Liver (tissue), 8 donors: ENCODE measurements at regions not wholly inside any gene's neighbourhood (a gene's known extent, or its start where the extent isn't known, plus 50 kb on each side); places are given as distances from the start of the nearest gene placed in this dataset.

ENCODE experiments used
- DNase-seq: peaks from one replicate; pipeline ENCODE4 v3.0.0-alpha.2; 2017; ENCODE audit warnings: low spot score
- H3K27ac ChIP-seq, 2 donors: one replicate each; pipeline ENCODE4 v1.7.0; 2013; ENCODE audit warnings: inconsistent platforms in 2 of 2, low read length in 2 of 2, control low read depth in 1 of 2, low read depth in 1 of 2, mild to moderate bottlenecking in 1 of 2
- H3K27me3 ChIP-seq, 4 donors: one replicate each; pipeline versions ENCODE4 v1.6.1 to v1.7.0; 2013; ENCODE audit warnings: low read length in 3 of 4, inconsistent platforms in 1 of 4, mild to moderate bottlenecking in 1 of 4, moderate library complexity in 1 of 4; ENCODE audit not compliant: control insufficient read depth in 4 of 4, insufficient read depth in 4 of 4
- H3K36me3 ChIP-seq, 4 donors: one replicate each; pipeline versions ENCODE4 v1.6.1 to v1.7.0; 2013; ENCODE audit warnings: low read length in 3 of 4, mild to moderate bottlenecking in 3 of 4, low read depth in 1 of 4, moderate library complexity in 1 of 4; ENCODE audit not compliant: control insufficient read depth in 4 of 4, insufficient read depth in 3 of 4
- H3K4me1 ChIP-seq, 4 donors: one replicate each; pipeline versions ENCODE4 v1.6.1 to v1.7.0; 2013; ENCODE audit warnings: low read length in 3 of 4, mild to moderate bottlenecking in 3 of 4, moderate library complexity in 1 of 4; ENCODE audit not compliant: control insufficient read depth in 4 of 4, insufficient read depth in 4 of 4
- H3K4me3 ChIP-seq, 3 donors: one replicate each; pipeline versions ENCODE4 v1.6.1 to v1.7.0; 2013; ENCODE audit warnings: low read length in 3 of 3, control low read depth in 1 of 3, low read depth in 1 of 3, mild to moderate bottlenecking in 1 of 3
- H3K9ac ChIP-seq, 2 donors: one replicate each; pipeline ENCODE4 v1.7.0; 2013; ENCODE audit warnings: low read length in 2 of 2, mild to moderate bottlenecking in 2 of 2, moderate library complexity in 2 of 2, control low read depth in 1 of 2, low read depth in 1 of 2
- H3K9me3 ChIP-seq, 4 donors: one replicate each; pipeline versions ENCODE4 v1.6.1 to v1.7.0; 2013; ENCODE audit warnings: low read length in 3 of 4; ENCODE audit not compliant: control insufficient read depth in 4 of 4
- EGR1 ChIP-seq, 2 donors: IDR thresholded peaks; 2 replicates each; pipeline ENCODE4 v1.6.1; 2016 to 2018; ENCODE audit warnings: antibody characterized with exemption in 2 of 2, low read depth in 2 of 2
- FOXA1 ChIP-seq: IDR thresholded peaks from 2 replicates; pipeline ENCODE4 v1.6.1; 2016; ENCODE audit warnings: antibody characterized with exemption
- FOXA2 ChIP-seq: IDR thresholded peaks from 2 replicates; pipeline ENCODE4 v1.6.1; 2016; ENCODE audit warnings: antibody characterized with exemption
- GABPA ChIP-seq, 2 donors: IDR thresholded peaks in 1 of 2; conservative IDR thresholded peaks in 1 of 2; 2 replicates each; pipeline ENCODE4 v1.6.1; 2016; ENCODE audit warnings: antibody characterized with exemption in 2 of 2, mild to moderate bottlenecking in 1 of 2, moderate library complexity in 1 of 2
- HNF4G ChIP-seq: IDR thresholded peaks from 2 replicates; pipeline ENCODE4 v1.6.1; 2016; ENCODE audit warnings: antibody characterized with exemption
- NR2F2 ChIP-seq: IDR thresholded peaks from 2 replicates; pipeline ENCODE4 v1.6.1; 2016; ENCODE audit warnings: antibody characterized with exemption
- RAD21 ChIP-seq, 2 donors: IDR thresholded peaks; 2 replicates each; pipeline ENCODE4 v1.6.1; 2016; ENCODE audit warnings: antibody characterized with exemption in 2 of 2, mild to moderate bottlenecking in 2 of 2
- RXRA ChIP-seq, 2 donors: IDR thresholded peaks; 2 replicates each; pipeline ENCODE4 v1.6.1; 2017 to 2018; ENCODE audit warnings: antibody characterized with exemption in 2 of 2, mild to moderate bottlenecking in 1 of 2
- SP1 ChIP-seq: IDR thresholded peaks from 2 replicates; pipeline ENCODE4 v1.6.1; 2018; ENCODE audit warnings: antibody characterized with exemption, mild to moderate bottlenecking
- TAF1 ChIP-seq: conservative IDR thresholded peaks from 2 replicates; pipeline ENCODE4 v1.6.1; 2016; ENCODE audit warnings: antibody characterized with exemption, mild to moderate bottlenecking
- YY1 ChIP-seq: IDR thresholded peaks from 2 replicates; pipeline ENCODE4 v1.6.1; 2016; ENCODE audit warnings: antibody characterized with exemption, mild to moderate bottlenecking
- ZBTB33 ChIP-seq: IDR thresholded peaks from 2 replicates; pipeline ENCODE4 v1.6.1; 2016; ENCODE audit warnings: antibody characterized with exemption
- WGBS: extraction: QIAGEN DNeasy Blood & Tissue Kit; methylation state at CpG from one replicate; pipeline ENCODE4 v1.1.7; 2013; 5-methylcytosine and 5-hydroxymethylcytosine counted together
- TF ChIP-seq, protein P1 (sequence below): fragments of 150-350 bp; IDR thresholded peaks from 2 replicates; pipeline ENCODE4 v1.5.1; 2017; ENCODE audit warnings: improper control_type of control experiment, low read depth, low read length; ENCODE audit not compliant: missing input control
- TF ChIP-seq, protein P2 (sequence below): IDR thresholded peaks from 2 replicates; pipeline ENCODE4 v1.6.1; 2016; ENCODE audit warnings: antibody characterized with exemption
- TF ChIP-seq, protein P3 (sequence below): IDR thresholded peaks from 2 replicates; pipeline ENCODE4 v1.6.1; 2016; ENCODE audit warnings: antibody characterized with exemption
- TF ChIP-seq, protein P4 (sequence below): IDR thresholded peaks from 2 replicates; pipeline ENCODE4 v1.6.1; 2016; ENCODE audit warnings: antibody characterized with exemption, mild to moderate bottlenecking
- donor health status: healthy.
- donor health status: healthy.
- donor health status: healthy.
- donor health status: healthy.
- donor health status: healthy.

GRCh38 chr1:22342734-22343191 is 108.9 kb upstream of the ZBTB40 start:
- Histone ChIP-seq H3K27ac (no peak overlapping the region), H3K9ac (no peak overlapping the region), H3K36me3 (no peaks in the 10 kb centered on the region), H3K27me3 (no peaks in the 10 kb centered on the region), H3K4me3 (no peak overlapping the region), H3K4me1 (peaks cover 7 to 36% (median 19%) of the 10 kb centered on the region in 4 donors), H3K9me3 (no peaks in the 10 kb centered on the region)
- 73% methylated on average over 8 of the region's 8 CpGs for WGBS
- no peak for DNase-seq
- TF ChIP-seq EGR1 (IDR thresholded peaks at IDR 0.05; ENCODE audit: low read depth in 2 of 2) (no peak), YY1 (no peak), SP1 (no peak), RXRA (IDR thresholded peaks at IDR 0.05) (no peak), RAD21 (IDR thresholded peaks at IDR 0.05) (no peak), FOXA1 (no peak), ZBTB33 (no peak), HNF4G (no peak), TAF1 (no peak), GABPA (IDR thresholded peaks at IDR 0.05 in 1 of 2, conservative IDR thresholded peaks at IDR 0.05 in 1 of 2) (no peak), NR2F2 (no peak), FOXA2 (no peak)
- TF ChIP-seq, protein P1, sequence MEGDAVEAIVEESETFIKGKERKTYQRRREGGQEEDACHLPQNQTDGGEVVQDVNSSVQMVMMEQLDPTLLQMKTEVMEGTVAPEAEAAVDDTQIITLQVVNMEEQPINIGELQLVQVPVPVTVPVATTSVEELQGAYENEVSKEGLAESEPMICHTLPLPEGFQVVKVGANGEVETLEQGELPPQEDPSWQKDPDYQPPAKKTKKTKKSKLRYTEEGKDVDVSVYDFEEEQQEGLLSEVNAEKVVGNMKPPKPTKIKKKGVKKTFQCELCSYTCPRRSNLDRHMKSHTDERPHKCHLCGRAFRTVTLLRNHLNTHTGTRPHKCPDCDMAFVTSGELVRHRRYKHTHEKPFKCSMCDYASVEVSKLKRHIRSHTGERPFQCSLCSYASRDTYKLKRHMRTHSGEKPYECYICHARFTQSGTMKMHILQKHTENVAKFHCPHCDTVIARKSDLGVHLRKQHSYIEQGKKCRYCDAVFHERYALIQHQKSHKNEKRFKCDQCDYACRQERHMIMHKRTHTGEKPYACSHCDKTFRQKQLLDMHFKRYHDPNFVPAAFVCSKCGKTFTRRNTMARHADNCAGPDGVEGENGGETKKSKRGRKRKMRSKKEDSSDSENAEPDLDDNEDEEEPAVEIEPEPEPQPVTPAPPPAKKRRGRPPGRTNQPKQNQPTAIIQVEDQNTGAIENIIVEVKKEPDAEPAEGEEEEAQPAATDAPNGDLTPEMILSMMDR, result no peak
- TF ChIP-seq, protein P2, sequence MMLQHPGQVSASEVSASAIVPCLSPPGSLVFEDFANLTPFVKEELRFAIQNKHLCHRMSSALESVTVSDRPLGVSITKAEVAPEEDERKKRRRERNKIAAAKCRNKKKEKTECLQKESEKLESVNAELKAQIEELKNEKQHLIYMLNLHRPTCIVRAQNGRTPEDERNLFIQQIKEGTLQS, result no peak
- TF ChIP-seq, protein P3, sequence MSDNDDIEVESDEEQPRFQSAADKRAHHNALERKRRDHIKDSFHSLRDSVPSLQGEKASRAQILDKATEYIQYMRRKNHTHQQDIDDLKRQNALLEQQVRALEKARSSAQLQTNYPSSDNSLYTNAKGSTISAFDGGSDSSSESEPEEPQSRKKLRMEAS, result no peak
- TF ChIP-seq, protein P4, sequence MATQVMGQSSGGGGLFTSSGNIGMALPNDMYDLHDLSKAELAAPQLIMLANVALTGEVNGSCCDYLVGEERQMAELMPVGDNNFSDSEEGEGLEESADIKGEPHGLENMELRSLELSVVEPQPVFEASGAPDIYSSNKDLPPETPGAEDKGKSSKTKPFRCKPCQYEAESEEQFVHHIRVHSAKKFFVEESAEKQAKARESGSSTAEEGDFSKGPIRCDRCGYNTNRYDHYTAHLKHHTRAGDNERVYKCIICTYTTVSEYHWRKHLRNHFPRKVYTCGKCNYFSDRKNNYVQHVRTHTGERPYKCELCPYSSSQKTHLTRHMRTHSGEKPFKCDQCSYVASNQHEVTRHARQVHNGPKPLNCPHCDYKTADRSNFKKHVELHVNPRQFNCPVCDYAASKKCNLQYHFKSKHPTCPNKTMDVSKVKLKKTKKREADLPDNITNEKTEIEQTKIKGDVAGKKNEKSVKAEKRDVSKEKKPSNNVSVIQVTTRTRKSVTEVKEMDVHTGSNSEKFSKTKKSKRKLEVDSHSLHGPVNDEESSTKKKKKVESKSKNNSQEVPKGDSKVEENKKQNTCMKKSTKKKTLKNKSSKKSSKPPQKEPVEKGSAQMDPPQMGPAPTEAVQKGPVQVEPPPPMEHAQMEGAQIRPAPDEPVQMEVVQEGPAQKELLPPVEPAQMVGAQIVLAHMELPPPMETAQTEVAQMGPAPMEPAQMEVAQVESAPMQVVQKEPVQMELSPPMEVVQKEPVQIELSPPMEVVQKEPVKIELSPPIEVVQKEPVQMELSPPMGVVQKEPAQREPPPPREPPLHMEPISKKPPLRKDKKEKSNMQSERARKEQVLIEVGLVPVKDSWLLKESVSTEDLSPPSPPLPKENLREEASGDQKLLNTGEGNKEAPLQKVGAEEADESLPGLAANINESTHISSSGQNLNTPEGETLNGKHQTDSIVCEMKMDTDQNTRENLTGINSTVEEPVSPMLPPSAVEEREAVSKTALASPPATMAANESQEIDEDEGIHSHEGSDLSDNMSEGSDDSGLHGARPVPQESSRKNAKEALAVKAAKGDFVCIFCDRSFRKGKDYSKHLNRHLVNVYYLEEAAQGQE, result no peak
